Spleen (tissue), 11 donors: ENCODE measurements at regions not wholly inside any gene's neighbourhood (a gene's known extent, or its start where the extent isn't known, plus 50 kb on each side); places are given as distances from the start of the nearest gene placed in this dataset.

Experiments used
- DNase-seq: peaks from one replicate; pipeline ENCODE4 v3.0.0-alpha.2; 2020
- H3K27ac ChIP-seq, 8 donors: fragments of 200-600 bp; sonication (generic) in 7 of 8; 1 replicate in 4 of 8; 2 replicates in 4 of 8; pipeline versions ENCODE4 v1.5.0 to v1.8.0; 2016 to 2021; ENCODE audit warnings: inconsistent platforms in 4 of 8, mild to moderate bottlenecking in 4 of 8, moderate library complexity in 1 of 8
- H3K27me3 ChIP-seq, 7 donors: fragments of 200-600 bp; sonication (generic) in 6 of 7; replicated peaks in 1 of 7; 1 replicate in 4 of 7; 2 replicates in 3 of 7; pipeline versions ENCODE4 v1.5.0 to v1.8.0; 2016 to 2021; ENCODE audit warnings: inconsistent platforms in 3 of 7, mild to moderate bottlenecking in 1 of 7
- H3K36me3 ChIP-seq, 6 donors: fragments of 200-600 bp; sonication (generic) in 5 of 6; 1 replicate in 4 of 6; 2 replicates in 2 of 6; pipeline versions ENCODE4 v1.5.0 to v1.8.0; 2016 to 2021; ENCODE audit warnings: inconsistent platforms in 2 of 6
- H3K4me1 ChIP-seq, 6 donors: fragments of 200-600 bp; sonication (generic) in 5 of 6; 1 replicate in 3 of 6; 2 replicates in 3 of 6; pipeline versions ENCODE4 v1.5.0 to v1.8.0; 2016 to 2021; ENCODE audit warnings: inconsistent platforms in 3 of 6
- H3K4me3 ChIP-seq, 8 donors: fragments of 200-600 bp; sonication (generic) in 7 of 8; 1 replicate in 4 of 8; 2 replicates in 4 of 8; pipeline versions ENCODE4 v1.5.0 to v1.8.0; 2016 to 2021; ENCODE audit warnings: inconsistent platforms in 4 of 8, mild to moderate bottlenecking in 4 of 8, moderate library complexity in 2 of 8
- H3K9me3 ChIP-seq, 8 donors: fragments of 200-600 bp; sonication (generic) in 7 of 8; 1 replicate in 4 of 8; 2 replicates in 4 of 8; pipeline versions ENCODE4 v1.5.0 to v1.8.0; 2016 to 2021; ENCODE audit warnings: inconsistent platforms in 4 of 8
- CTCF ChIP-seq, 11 experiments: fragments of 200-600 bp in 7 of 11; fragments of 450-650 bp in 4 of 11; sonication (generic) in 4 of 11; IDR thresholded peaks in 8 of 11; conservative IDR thresholded peaks in 3 of 11; 1 replicate in 7 of 11; 2 replicates in 4 of 11; pipeline versions ENCODE4 v1.4.0 to v1.8.0; 2016 to 2021; ENCODE audit warnings: antibody characterized with exemption in 11 of 11, inconsistent platforms in 4 of 11, mild to moderate bottlenecking in 1 of 11
- POLR2A ChIP-seq, 3 donors: fragments of 450-650 bp; IDR thresholded peaks; one replicate each; pipeline ENCODE4 v1.5.1; 2017; ENCODE audit warnings: antibody characterized with exemption in 3 of 3, mild to moderate bottlenecking in 1 of 3
- POLR2AphosphoS5 ChIP-seq, 3 donors: sonication (generic); formaldehyde crosslinking; IDR thresholded peaks; one replicate each; pipeline ENCODE4 v1.5.1; 2017; ENCODE audit warnings: antibody characterized with exemption in 3 of 3
- WGBS, 5 donors: extraction: QIAGEN DNeasy Blood & Tissue Kit in 3 of 5; methylation state at CpG; one replicate each; pipeline versions ENCODE4 v1.1.5 to v1.1.7; 2013 to 2018; 5-methylcytosine and 5-hydroxymethylcytosine counted together
- intact Hi-C: fragments of 100-400 bp; cut with DNase I; formaldehyde crosslinking; loops from one replicate; pipeline ENCODE4 v1.15.0; 2023; ENCODE audit warnings: low total_unique reads
- donor health status: healthy with polysubstance abuse.
- donor health status: DM: no; HTN: no; CAD: no; lungs with moderate emphysema.
- donor health status: DM: no; HTN: no; CAD: no.
- donor health status: Bipolar disorder and iron deficiency.
- donor health status: healthy.
- donor health status: DM: no; HTN: no; CAD: no.
- donor health status: DM: yes; HTN: yes; CAD: no.

GRCh38 chr16:64085296-64085695, 1036.6 kb downstream of the CDH11 start:
- TF ChIP-seq POLR2A (IDR thresholded peaks at IDR 0.05) (no peak), POLR2AphosphoS5 (IDR thresholded peaks at IDR 0.05) (no peak), CTCF (IDR thresholded peaks at IDR 0.05 in 8 of 11, conservative IDR thresholded peaks at IDR 0.05 in 3 of 11) (no peak)
- H3K4me3 ChIP-seq, result no peak overlapping the region
- 61 to 71% (median 69%) methylated on average over 4 of the region's 4 CpGs for WGBS, 5 donors
- no peak overlapping the region for H3K27ac ChIP-seq
- peaks cover 0 to 8% (median 0%) of the 10 kb centered on the region in 8 donors for H3K9me3 ChIP-seq
- H3K4me1 ChIP-seq, result no peaks in the 10 kb centered on the region
- no peaks in the 10 kb centered on the region for H3K27me3 ChIP-seq
- no peak for DNase-seq
- intact Hi-C loops, result no loop called here
- H3K36me3 ChIP-seq, result no peaks in the 10 kb centered on the region

- no peak overlapping the region for H3K27ac ChIP-seq
- intact Hi-C loops, result no loop called here
- TF ChIP-seq POLR2AphosphoS5 (IDR thresholded peaks at IDR 0.05), result no peak
- TF ChIP-seq POLR2A (IDR thresholded peaks at IDR 0.05), result no peak
- no peak for TF ChIP-seq CTCF (IDR thresholded peaks at IDR 0.05 in 8 of 11, conservative IDR thresholded peaks at IDR 0.05 in 3 of 11)
- no peaks in the 10 kb centered on the region for H3K36me3 ChIP-seq
- no peaks in the 10 kb centered on the region for H3K4me1 ChIP-seq
- no peaks in the 10 kb centered on the region for H3K27me3 ChIP-seq
- 69 to 81% (median 78%) methylated on average over 3 of the region's 3 CpGs for WGBS, 5 donors
- H3K4me3 ChIP-seq, result no peak overlapping the region
- DNase-seq, result no peak
- peaks cover 0 to 8% (median 0%) of the 10 kb centered on the region in 8 donors for H3K9me3 ChIP-seq
Measured at GRCh38 chr16:64084706-64085105, 1037.2 kb downstream of the CDH11 start.

GRCh38 chr16:64083428-64084129, 1038.3 kb downstream of the CDH11 start:
- no peaks in the 10 kb centered on the region for H3K4me1 ChIP-seq
- TF ChIP-seq CTCF (IDR thresholded peaks at IDR 0.05 in 8 of 11, conservative IDR thresholded peaks at IDR 0.05 in 3 of 11) (no peak), POLR2AphosphoS5 (IDR thresholded peaks at IDR 0.05) (no peak), POLR2A (IDR thresholded peaks at IDR 0.05) (no peak)
- intact Hi-C loops, result no loop called here
- peaks cover 0 to 8% (median 0%) of the 10 kb centered on the region in 8 donors for H3K9me3 ChIP-seq
- no peaks in the 10 kb centered on the region for H3K27me3 ChIP-seq
- WGBS, 5 donors, result 76 to 90% (median 80%) methylated on average over 4 of the region's 4 CpGs
- H3K4me3 ChIP-seq, result no peak overlapping the region
- no peak for DNase-seq
- H3K36me3 ChIP-seq, result no peaks in the 10 kb centered on the region
- H3K27ac ChIP-seq, result no peak overlapping the region

GRCh38 chr16:64077242-64077641, 1044.6 kb downstream of the CDH11 start:
- H3K27me3 ChIP-seq, result no peaks in the 10 kb centered on the region
- no peaks in the 10 kb centered on the region for H3K36me3 ChIP-seq
- no peak overlapping the region for H3K27ac ChIP-seq
- intact Hi-C loops, result no loop called here
- H3K9me3 ChIP-seq, result peaks cover 0 to 7% (median 0%) of the 10 kb centered on the region in 8 donors
- H3K4me3 ChIP-seq, result no peak overlapping the region
- 87 to 91% (median 90%) methylated on average over 2 of the region's 2 CpGs for WGBS, 5 donors
- H3K4me1 ChIP-seq, result no peaks in the 10 kb centered on the region
- TF ChIP-seq CTCF (IDR thresholded peaks at IDR 0.05 in 8 of 11, conservative IDR thresholded peaks at IDR 0.05 in 3 of 11) (no peak), POLR2AphosphoS5 (IDR thresholded peaks at IDR 0.05) (no peak), POLR2A (IDR thresholded peaks at IDR 0.05) (no peak)
- no peak for DNase-seq
